Tibial nerve (tissue), 3 donors: ENCODE measurements at regions not wholly inside any gene's neighbourhood (a gene's known extent, or its start where the extent isn't known, plus 50 kb on each side); places are given as distances from the start of the nearest gene placed in this dataset.

Experiments
- POLR2A ChIP-seq, 2 donors: fragments of 450-650 bp; IDR thresholded peaks; one replicate each; pipeline ENCODE4 v1.6.1; 2017; ENCODE audit warnings: antibody characterized with exemption in 2 of 2, mild to moderate bottlenecking in 2 of 2, moderate library complexity in 2 of 2
- TF ChIP-seq, protein P1 (sequence below), 5 experiments: fragments of 200-600 bp in 3 of 5; fragments of 450-650 bp in 2 of 5; sonication (generic) in 3 of 5; IDR thresholded peaks; one replicate each; pipeline ENCODE4 v1.5.1; 2016 to 2019; ENCODE audit warnings: antibody characterized with exemption in 5 of 5, mild to moderate bottlenecking in 3 of 5, moderate library complexity in 2 of 5

DNA sequence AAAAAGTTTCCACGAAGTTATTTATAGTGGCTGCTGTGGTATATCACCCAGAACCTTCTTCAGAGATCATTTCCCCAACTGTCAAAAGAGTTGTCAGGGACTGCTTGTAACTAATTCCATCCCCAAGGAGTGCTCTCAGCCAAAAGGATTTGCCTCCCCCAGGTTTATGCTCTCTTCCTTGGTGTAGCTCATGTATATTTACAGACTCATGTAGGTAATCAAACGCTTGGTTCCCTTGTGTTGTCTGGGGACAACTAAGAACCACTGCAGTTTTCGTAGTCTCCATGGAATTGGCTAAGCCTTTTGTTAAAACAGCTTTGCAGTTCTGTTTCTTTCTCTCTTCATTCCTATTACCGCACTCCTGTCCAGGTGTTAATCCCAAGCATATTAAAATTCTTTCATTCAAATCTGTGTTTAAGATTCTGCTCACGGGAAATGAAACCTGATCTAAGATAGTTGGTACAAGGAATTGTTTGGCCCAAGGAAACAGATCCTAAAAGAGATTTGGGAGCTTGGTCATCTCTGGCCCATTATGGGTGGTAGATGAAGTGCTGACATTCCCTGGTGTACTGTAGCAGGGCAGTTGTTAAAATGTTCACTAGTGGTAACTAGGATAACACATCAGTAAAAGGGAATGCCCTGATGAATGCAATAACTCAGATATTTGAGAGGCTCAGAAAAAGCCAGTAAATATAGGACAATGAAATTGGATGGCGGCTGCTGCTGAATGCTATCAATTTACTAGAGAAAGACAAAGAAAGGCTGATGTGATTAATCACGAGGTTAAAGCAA is 361.3 kb upstream of the GBE1 start:
- no peak for TF ChIP-seq POLR2A (IDR thresholded peaks at IDR 0.05)
- TF ChIP-seq, protein P1, sequence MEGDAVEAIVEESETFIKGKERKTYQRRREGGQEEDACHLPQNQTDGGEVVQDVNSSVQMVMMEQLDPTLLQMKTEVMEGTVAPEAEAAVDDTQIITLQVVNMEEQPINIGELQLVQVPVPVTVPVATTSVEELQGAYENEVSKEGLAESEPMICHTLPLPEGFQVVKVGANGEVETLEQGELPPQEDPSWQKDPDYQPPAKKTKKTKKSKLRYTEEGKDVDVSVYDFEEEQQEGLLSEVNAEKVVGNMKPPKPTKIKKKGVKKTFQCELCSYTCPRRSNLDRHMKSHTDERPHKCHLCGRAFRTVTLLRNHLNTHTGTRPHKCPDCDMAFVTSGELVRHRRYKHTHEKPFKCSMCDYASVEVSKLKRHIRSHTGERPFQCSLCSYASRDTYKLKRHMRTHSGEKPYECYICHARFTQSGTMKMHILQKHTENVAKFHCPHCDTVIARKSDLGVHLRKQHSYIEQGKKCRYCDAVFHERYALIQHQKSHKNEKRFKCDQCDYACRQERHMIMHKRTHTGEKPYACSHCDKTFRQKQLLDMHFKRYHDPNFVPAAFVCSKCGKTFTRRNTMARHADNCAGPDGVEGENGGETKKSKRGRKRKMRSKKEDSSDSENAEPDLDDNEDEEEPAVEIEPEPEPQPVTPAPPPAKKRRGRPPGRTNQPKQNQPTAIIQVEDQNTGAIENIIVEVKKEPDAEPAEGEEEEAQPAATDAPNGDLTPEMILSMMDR (IDR thresholded peaks at IDR 0.05), result no peak
